ENCODE measurements at regions not wholly inside any gene's neighbourhood (a gene's known extent, or its start where the extent isn't known, plus 50 kb on each side); places are given as distances from the start of the nearest gene placed in this dataset.
A peak's percentile ranks its signal among the peaks of the same experiment; 100 is the strongest.

DNA sequence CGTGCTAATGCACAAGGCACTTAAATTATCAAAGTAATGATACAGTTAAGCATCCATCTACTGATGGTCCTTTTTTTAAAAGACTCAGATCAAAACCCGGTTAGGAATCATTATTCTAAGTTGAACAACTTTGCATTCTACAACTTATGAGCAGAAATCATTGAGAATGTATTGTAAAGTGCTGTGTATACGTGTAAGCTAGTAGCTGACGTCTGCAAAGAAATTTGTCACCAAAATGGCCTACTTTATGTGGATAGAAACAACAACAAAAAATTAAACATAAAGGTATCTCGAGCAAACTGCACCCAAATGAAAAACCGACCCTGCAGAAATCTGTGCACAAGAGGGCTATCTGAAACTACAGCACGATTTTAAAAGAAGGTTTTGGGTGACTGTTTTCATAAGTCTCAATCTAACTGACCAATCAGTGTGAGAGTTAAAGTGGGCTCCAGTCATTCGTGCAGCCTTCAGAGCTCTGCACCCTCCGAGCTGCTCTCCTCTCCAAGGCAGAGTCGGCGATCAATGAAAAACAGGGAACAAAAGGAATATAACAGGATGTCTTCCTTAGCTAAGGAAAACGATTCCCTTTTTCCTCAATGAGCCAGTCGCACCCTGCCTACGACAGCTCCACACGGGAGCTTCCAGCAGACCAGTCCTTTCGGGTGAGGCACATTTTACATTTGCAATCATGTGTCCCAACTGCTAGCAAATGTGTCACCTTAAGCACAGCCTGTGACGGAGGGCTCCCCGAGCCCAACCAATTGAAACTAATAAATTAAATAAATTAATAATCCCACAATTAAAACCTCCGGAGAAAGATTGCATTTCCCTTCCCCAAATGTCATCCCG is 200.7 kb upstream of the FOXN3 start:
- peak; percentile 25 for ATAC-seq
- Mint-ChIP-seq H3K27me3 (no peaks in the 10 kb centered on the region), H3K4me3 (peak overlapping the region; percentile 87 to 96), H3K27ac (peak overlapping the region; percentile 95 to 97), H3K9me3 (no peaks in the 10 kb centered on the region), H3K4me1 (peaks cover 75% of the 10 kb centered on the region)
- peak; percentile 52 to 56 for DNase-seq

DNA sequence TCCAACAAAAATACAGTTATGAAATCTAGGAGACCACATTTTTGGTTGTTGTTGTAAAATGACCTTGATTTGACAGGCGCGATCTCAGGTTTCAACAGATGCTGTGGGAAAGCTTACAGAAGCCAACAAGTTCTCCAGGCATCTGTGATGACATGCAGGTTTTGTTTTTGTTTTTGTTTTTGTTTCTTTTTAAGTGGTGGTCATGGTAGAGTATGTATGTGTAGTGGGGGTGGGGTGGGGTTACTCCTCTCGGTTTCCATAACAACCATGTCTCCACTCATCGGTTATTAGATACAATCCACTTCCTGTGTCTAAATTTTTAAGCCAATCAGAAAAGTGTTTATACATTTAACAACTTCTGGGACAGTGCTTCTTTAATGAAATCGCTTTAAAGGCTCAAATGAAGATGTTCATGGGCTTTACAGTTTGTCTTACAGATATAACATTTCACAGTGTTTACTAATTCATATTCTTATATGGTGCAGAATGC is 199.9 kb upstream of the FOXN3 start:
- Mint-ChIP-seq H3K27ac (peak overlapping the region; percentile 95 to 97), H3K4me3 (peak overlapping the region; percentile 87 to 96), H3K4me1 (peaks cover 75% of the 10 kb centered on the region), H3K9me3 (no peaks in the 10 kb centered on the region), H3K27me3 (no peaks in the 10 kb centered on the region)
- ATAC-seq (peak; percentile 30), DNase-seq (peak in 1 of 2 donors; percentile 54)

DNA sequence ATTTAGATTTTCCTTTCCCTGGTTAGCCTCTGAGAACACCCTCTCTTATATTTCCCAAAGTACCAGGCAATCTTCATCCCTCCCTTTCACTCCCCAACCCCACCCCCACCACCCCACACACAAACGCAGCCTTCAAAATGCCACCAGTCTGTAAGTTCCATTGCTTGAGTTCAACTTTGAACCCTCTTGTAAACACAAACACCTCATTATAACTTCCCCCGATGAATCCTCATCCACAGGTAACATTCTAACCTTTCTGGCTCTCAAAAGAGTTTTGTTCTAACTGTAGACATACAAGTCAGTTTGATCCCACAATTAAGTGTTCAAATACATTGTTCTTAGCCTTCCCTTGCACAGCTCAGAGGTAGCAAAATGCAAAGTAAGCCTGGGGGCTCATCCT is 199.4 kb upstream of the FOXN3 start:
- H3K4me3 Mint-ChIP-seq, result peak overlapping the region; percentile 87 to 96
- H3K4me1 Mint-ChIP-seq, result peaks cover 75% of the 10 kb centered on the region
- H3K9me3 Mint-ChIP-seq, result no peaks in the 10 kb centered on the region
- DNase-seq, result no peak
- no peak for ATAC-seq
- H3K27ac Mint-ChIP-seq, result peak overlapping the region; percentile 95 to 97
- no peaks in the 10 kb centered on the region for H3K27me3 Mint-ChIP-seq

DNA sequence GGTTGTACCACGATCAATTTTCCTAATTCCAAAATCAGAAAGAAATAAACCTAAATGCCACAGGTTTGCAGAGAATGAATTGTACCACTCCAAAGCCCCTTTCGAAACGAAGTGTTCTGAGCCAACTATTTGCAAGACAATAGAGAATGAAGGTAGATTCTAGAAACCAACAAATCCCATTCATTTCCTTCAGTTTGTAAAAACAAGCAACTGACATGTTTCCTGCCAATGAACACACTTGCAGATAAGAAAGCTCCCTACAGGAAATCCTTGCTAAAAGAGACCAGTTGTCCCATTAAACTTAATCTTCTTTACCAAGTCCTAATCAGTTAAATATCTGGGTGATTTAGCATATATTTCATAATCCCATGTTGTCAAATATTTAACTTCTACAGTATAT is 198.4 kb upstream of the FOXN3 start:
- peak overlapping the region; percentile 63 to 96 for H3K4me3 Mint-ChIP-seq
- no peak for ATAC-seq
- no peaks in the 10 kb centered on the region for H3K27me3 Mint-ChIP-seq
- DNase-seq, result no peak
- peaks cover 75% of the 10 kb centered on the region for H3K4me1 Mint-ChIP-seq
- H3K27ac Mint-ChIP-seq, result peak overlapping the region in 1 of 2 donors; percentile 97
- no peaks in the 10 kb centered on the region for H3K9me3 Mint-ChIP-seq

DNA sequence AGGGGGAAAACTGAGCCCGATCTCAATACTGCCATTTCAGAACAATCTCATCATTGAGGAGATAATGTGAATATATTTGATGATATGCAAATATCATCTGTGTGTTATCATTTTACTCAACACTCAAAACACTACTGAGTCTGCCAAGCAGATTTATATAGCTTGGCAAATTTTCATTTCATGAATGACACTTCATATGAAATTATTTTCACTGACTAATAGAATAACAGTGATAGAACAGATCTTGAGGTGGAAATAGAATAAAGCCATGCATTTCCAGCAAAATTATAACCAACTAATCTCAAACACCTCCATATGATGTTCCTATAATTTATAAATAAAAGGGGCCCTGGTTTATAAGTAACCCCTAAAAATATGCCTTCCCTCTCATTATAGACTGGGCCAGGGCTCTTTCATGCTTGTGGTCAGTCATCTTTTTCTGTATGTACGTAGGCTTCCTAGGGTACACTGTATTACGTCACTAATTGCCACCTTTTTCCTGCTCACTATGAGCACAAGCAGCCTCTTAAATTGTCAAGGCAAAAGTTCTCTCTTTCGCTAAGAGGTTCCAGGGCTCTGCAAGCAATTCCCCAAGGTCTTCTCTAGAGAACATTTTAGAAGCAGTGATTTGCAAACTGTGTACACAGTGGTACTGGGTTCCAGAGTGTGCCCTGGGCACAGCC is 197.1 kb upstream of the FOXN3 start:
- Mint-ChIP-seq H3K4me3 (peak overlapping the region; percentile 73 to 96), H3K9me3 (no peaks in the 10 kb centered on the region), H3K27ac (peak overlapping the region; percentile 56 to 87), H3K27me3 (no peaks in the 10 kb centered on the region), H3K4me1 (peaks cover 82% of the 10 kb centered on the region)
- DNase-seq (no peak), ATAC-seq (peak; percentile 16)

DNA sequence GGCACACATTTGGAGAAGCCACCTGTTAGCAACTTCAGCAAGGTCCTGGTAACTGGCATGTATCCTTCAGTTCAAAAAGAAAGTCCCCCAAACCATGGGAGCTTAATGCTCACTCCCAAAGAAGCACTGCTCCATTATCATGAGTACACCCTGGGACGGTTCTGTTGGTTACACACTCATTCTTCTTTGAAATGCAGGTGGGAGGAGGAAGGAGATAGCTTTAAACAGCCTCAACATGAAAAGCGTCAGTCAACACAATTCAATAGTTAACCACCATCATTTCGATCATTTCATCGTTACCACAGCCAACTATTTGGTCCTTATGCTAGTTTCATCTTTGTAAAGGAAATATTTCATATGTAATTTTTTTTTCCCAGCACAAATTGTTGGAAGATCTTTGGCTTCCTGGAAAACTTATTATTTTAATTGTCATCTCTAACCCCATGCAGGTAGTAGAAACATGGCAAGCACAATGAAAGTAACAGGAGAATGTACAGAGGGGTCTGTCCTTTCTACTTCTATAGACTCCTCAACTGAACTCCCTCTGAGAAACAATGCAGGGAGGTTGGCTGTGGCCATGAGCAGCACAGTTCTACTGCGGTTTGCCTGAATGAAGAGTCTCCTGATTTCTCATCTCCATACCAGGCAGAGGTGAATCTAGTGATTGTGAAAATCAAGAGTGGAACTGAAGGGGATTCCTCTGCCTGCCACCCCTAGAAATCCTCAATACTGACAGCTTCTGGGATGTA is 196.4 kb upstream of the FOXN3 start:
- DNase-seq (peak in 1 of 2 donors; percentile 64), ATAC-seq (peak; percentile 78)
- H3K4me1 Mint-ChIP-seq, result peaks cover 89% of the 10 kb centered on the region
- peak overlapping the region; percentile 73 to 96 for H3K4me3 Mint-ChIP-seq
- peak overlapping the region; percentile 80 to 90 for H3K27ac Mint-ChIP-seq
- no peaks in the 10 kb centered on the region for H3K27me3 Mint-ChIP-seq
- peaks cover 5 to 7% of the 10 kb centered on the region in 2 donors for H3K9me3 Mint-ChIP-seq

DNA sequence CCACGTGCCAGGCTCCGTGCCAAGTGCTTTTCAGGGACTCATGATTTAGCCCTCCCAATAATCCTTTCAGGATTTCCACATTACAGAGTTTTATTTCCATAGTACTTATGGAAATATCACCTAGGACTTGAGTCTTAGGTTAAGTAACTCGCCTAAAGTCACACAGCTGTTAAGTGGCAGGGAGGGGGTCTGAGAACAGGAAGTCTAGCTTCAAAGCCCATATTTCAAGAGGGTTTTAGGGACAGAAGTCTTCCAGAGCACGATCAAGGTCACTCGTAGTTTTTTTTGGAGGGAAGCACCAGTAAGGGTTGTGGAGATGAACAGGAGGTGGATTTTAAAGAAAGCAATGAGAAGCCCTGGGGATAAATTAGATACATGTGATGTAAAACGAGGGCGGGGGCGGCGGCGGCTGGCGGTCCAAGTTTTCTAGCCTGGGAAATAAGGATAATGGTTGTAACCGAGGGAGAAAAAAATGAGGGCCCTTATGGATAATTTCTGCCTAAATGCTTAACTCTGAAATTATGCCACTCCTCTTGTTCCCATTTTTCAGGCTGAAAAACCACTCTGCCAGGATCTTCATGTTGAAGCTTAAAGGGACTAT is 192.6 kb upstream of the FOXN3 start:
- no peak overlapping the region for H3K4me3 Mint-ChIP-seq
- H3K27ac Mint-ChIP-seq, result peak overlapping the region; percentile 20 to 34
- ATAC-seq, result no peak
- H3K9me3 Mint-ChIP-seq, result peaks cover 19 to 21% of the 10 kb centered on the region in 2 donors
- H3K27me3 Mint-ChIP-seq, result no peaks in the 10 kb centered on the region
- DNase-seq, result no peak
- H3K4me1 Mint-ChIP-seq, result peaks cover 71% of the 10 kb centered on the region

DNA sequence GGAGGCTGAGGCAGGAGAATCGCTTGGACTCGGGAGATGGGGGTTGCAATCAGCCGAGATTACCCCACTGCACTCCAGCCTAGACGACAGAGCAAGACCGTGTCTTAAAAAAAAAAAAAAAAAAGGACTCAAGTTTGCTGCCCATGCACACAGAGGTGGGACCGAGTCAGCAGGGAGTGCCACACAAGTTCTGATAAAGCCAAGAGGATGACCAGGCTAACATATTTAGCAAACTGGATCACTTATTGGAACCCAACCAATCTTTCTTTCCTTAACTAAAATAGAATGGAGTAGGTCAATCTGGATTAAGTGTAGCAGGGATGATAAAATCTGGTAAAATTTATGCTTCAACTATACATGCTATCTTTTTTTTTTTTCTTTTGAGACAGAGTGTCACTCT is 190.4 kb upstream of the FOXN3 start:
- H3K27me3 Mint-ChIP-seq, result no peaks in the 10 kb centered on the region

DNA sequence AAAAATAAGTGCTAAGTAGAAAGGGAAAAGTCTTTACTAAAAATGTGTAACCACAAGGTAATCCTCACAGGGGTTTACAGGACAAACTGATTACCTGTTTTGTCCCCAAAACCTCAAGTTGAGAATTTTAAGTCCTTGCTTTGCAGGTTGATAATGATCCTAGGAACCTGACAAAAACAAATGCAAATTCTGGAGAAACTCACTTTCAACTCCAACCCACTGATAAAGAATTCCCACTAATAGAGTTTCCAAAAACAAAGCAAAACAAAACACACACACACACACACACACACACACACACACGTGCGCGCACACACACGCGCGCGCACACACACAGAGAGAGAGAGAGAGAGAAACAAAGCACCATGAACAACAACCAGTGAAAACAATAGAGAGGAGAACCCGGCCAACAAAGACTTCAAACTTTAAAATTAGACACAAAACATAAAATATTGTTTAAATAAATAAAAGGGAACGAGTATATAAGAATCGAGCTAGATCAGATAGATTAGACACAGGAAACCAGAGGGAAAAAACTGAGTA is 187.0 kb upstream of the FOXN3 start:
- Mint-ChIP-seq H3K4me1 (peaks cover 40% of the 10 kb centered on the region), H3K27ac (peak overlapping the region in 1 of 2 donors; percentile 67), H3K4me3 (peak overlapping the region; percentile 41 to 72), H3K9me3 (peaks cover 30 to 31% of the 10 kb centered on the region in 2 donors), H3K27me3 (no peaks in the 10 kb centered on the region)
- ATAC-seq (no peak), DNase-seq (no peak)

More for the DNA sequence above, 190.4 kb upstream of the FOXN3 start:
- H3K4me3 Mint-ChIP-seq, result no peak overlapping the region
- H3K27ac Mint-ChIP-seq, result peak overlapping the region in 1 of 2 donors; percentile 74
- peaks cover 68% of the 10 kb centered on the region for H3K4me1 Mint-ChIP-seq
- H3K9me3 Mint-ChIP-seq, result peaks cover 19 to 22% of the 10 kb centered on the region in 2 donors
- DNase-seq (no peak), ATAC-seq (no peak)

DNA sequence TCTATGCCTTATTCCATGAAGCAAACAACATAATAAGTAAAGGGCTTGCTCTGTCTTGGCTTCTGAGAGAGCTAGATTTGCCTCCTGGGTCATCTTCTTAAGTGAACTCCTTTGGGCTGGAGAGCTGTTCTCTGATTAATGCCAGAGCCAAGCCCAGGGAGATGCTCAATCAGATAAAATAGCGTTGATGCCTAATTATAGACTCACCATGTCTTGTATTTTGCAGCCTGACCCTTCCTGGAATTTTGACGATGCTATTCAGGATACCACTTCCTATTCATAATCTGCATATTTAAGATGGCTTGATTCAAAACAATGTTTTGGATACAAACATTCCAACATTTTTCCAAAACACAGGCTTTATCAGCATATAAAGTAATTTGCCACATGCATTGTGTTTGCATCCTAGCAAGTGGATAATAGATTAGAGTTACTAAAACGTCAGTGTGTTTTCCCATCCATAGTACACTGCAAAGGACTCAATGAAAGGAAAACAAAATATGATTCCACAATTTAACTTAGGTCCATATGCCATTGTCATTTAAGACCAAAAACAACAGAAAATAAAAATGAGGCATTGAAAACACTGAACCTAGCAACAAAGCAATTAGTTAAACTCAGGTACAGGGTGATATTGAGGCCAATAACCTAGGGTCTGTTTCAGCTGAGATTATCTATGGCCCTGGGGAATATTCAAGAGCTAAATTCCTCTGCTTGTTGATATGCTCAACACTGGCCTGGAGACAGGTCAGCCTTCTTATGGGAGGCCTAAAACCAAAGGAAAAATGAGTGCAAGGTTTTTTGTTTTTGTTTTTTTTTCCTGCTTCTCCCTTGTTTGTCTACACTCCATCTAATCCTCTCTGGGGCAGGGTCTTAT is 184.2 kb upstream of the FOXN3 start:
- DNase-seq (no peak), ATAC-seq (no peak)
- H3K4me3 Mint-ChIP-seq, result peak overlapping the region in 1 of 2 donors; percentile 6
- H3K27me3 Mint-ChIP-seq, result no peaks in the 10 kb centered on the region
- peaks cover 31% of the 10 kb centered on the region for H3K4me1 Mint-ChIP-seq
- H3K27ac Mint-ChIP-seq, result no peak overlapping the region
- peaks cover 33 to 44% of the 10 kb centered on the region in 2 donors for H3K9me3 Mint-ChIP-seq

DNA sequence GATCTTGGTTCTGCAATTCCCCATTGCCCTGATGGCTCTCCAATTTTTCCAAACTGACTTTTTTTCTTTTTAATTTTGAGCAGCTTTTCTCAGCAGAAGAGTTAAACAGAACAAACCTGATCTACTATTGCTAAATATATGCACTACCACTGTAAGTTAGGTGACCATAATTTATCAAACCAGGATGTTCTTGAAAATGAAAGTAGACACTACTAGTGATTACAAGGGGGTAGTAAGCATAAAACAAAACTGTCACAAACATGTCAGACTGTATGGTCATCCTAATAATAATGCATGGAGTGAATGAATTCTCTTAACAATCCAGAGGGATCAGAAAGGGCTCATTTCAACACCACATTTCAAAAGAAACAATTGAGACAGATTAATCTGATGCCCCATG is 183.0 kb upstream of the FOXN3 start:
- no peaks in the 10 kb centered on the region for H3K27me3 Mint-ChIP-seq
- H3K4me1 Mint-ChIP-seq, result peaks cover 29% of the 10 kb centered on the region
- no peak overlapping the region for H3K27ac Mint-ChIP-seq
- H3K9me3 Mint-ChIP-seq, result peaks cover 29 to 37% of the 10 kb centered on the region in 2 donors
- peak overlapping the region in 1 of 2 donors; percentile 26 for H3K4me3 Mint-ChIP-seq
- no peak for DNase-seq
- no peak for ATAC-seq

DNA sequence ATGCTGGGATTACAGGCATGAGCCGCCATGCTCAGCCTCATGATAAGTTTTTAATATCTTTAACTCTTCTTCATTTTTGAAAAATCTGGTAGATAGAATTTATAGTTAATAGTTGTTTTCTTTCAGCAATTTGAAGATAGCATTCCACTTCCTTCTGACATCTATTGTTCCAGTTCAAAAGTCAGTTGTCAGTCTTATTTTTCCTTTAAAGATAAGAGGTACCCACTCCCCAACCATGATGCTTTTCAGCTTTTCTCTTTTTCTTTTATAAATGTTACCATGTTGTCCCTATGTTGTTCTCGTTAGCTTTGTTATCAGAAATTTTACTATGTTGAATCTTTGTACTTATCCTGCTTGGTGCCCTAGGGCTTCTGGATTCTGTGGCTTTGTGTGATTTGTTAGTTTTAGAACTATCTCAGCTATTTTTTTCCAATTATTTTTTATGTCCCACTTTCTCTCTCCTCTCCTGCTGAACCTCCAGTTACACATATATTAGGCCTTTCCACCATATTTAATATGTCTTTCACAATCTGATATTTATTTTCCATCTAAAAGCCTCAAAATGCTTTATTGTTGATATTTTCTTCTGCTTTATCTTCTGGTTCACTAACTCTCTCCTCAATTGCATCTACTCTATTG is 181.6 kb upstream of the FOXN3 start:
- Mint-ChIP-seq H3K27me3 (no peaks in the 10 kb centered on the region), H3K9me3 (peaks cover 25 to 32% of the 10 kb centered on the region in 2 donors), H3K27ac (no peak overlapping the region), H3K4me3 (no peak overlapping the region), H3K4me1 (peaks cover 15% of the 10 kb centered on the region)
- ATAC-seq (no peak), DNase-seq (no peak)

DNA sequence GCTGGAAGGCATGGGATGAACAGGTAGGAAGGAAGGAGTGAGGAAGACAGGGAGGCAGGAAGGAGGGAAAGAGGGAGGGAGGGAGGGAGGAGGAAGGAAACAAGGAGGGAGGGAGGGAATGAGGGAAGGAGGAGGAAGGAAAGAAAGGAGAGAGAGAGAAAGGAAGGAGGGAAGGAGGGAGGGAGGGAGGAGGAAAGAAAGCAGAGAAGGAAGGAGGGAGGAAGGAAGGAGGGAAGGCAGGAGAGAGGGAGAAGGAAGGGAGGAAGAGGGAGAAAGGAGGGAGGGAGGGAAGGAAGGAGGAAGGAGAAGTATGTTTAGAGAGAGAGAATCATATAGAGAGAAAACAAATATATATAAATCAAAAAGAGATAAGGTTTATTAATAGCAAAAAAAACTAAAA is 175.9 kb upstream of the FOXN3 start:
- Mint-ChIP-seq H3K9me3 (peaks cover 27 to 30% of the 10 kb centered on the region in 2 donors), H3K4me1 (peaks cover 48% of the 10 kb centered on the region), H3K27me3 (no peaks in the 10 kb centered on the region), H3K4me3 (no peak overlapping the region), H3K27ac (no peak overlapping the region)
- DNase-seq (no peak), ATAC-seq (no peak)
